Heart left ventricle (tissue), 16 donors: ENCODE measurements at regions not wholly inside any gene's neighbourhood (a gene's known extent, or its start where the extent isn't known, plus 50 kb on each side); places are given as distances from the start of the nearest gene placed in this dataset.

Source experiments
- ATAC-seq, 4 donors: fragments of 200-7000 bp; cut with Tn5 transposase; one replicate each; pipeline ENCODE4 v1.9.1; 2020 to 2022; ENCODE audit warnings: moderate library complexity in 4 of 4, mild to moderate bottlenecking in 3 of 4, moderate number of reproducible peaks in 1 of 4
- DNase-seq, 5 donors: peaks; one replicate each; pipeline ENCODE4 v3.0.0-alpha.2; 2020
- H3K27ac ChIP-seq, 12 donors: fragments of 200-600 bp; sonication (generic) in 4 of 12; one replicate each; pipeline versions ENCODE4 v1.5.0 to v1.8.0; 2016 to 2022; ENCODE audit warnings: mild to moderate bottlenecking in 2 of 12
- H3K27me3 ChIP-seq, 9 donors: fragments of 200-600 bp; sonication (generic) in 2 of 9; one replicate each; pipeline versions ENCODE4 v1.5.1 to v1.8.0; 2016 to 2022; ENCODE audit warnings: mild to moderate bottlenecking in 3 of 9
- H3K36me3 ChIP-seq, 9 donors: fragments of 200-600 bp; sonication (generic) in 2 of 9; one replicate each; pipeline versions ENCODE4 v1.5.0 to v1.8.0; 2018 to 2022; ENCODE audit warnings: mild to moderate bottlenecking in 2 of 9
- H3K4me1 ChIP-seq, 12 donors: fragments of 200-600 bp; sonication (generic) in 4 of 12; one replicate each; pipeline versions ENCODE4 v1.5.0 to v1.8.0; 2016 to 2022; ENCODE audit warnings: mild to moderate bottlenecking in 3 of 12
- H3K4me3 ChIP-seq, 12 donors: fragments of 200-600 bp; sonication (generic) in 4 of 12; one replicate each; pipeline versions ENCODE4 v1.5.0 to v1.8.0; 2017 to 2022; ENCODE audit warnings: mild to moderate bottlenecking in 9 of 12, moderate library complexity in 4 of 12
- H3K9me3 ChIP-seq, 12 donors: fragments of 200-600 bp; sonication (generic) in 4 of 12; one replicate each; pipeline versions ENCODE4 v1.5.0 to v1.8.0; 2016 to 2022; ENCODE audit warnings: mild to moderate bottlenecking in 1 of 12
- POLR2A ChIP-seq, 2 donors: fragments of 450-650 bp; IDR thresholded peaks; one replicate each; pipeline ENCODE4 v1.6.1; 2017; ENCODE audit warnings: antibody characterized with exemption in 2 of 2, mild to moderate bottlenecking in 2 of 2, moderate library complexity in 2 of 2
- WGBS, 4 donors: extraction: QIAGEN DNeasy Blood & Tissue Kit in 2 of 4; methylation state at CpG; one replicate each; pipeline versions ENCODE4 v1.1.5 to v1.1.7; 2013 to 2018; 5-methylcytosine and 5-hydroxymethylcytosine counted together
- intact Hi-C, 10 donors: fragments of 100-400 bp; cut with DNase I; formaldehyde crosslinking; loops; one replicate each; pipeline versions ENCODE4 v1.11.1 to v1.14.2; 2022
- TF ChIP-seq, protein P1 (sequence below), 12 donors: fragments of 200-600 bp; sonication (generic) in 4 of 12; IDR thresholded peaks; one replicate each; pipeline versions ENCODE4 v1.5.0 to v1.8.0; 2018 to 2022; ENCODE audit warnings: antibody characterized with exemption in 12 of 12, mild to moderate bottlenecking in 5 of 12
- donor health status: ischemic (EF 13 %, LVEDD 7.1; RV severe dilation, severe dysfunction).
- donor health status: healthy with polysubstance abuse.
- donor health status: DM: no; HTN: yes; CAD: no.
- donor health status: DM: no; HTN: no; CAD: no.
- donor health status: ischemic (EF 25% LVEDD 6.9; RV normal size, moderate dysfunction).
- donor health status: ischemic (EF 25% LVEDD 5.7; RV mildly dilated, moderate dysfunction).
- donor health status: healthy.
- donor health status: DM: yes; HTN: yes; CAD: no.
- donor health status: ischemic (EF 35%, LVEDD 5.7; RV mildly dilated, moderate dysfunction).
- donor health status: nonischemic (EF 11% LVEDD 7.7; RV severe dilation, severe dysfunction).
- donor health status: DM: yes; HTN: yes; CAD: no.
- donor health status: PGD.
- donor health status: ischemic (EF 29% LVEDD 5.4; RV normal size, mild dysfunction).
- donor health status: nonischemic (EF 23%, LVEDD 6.1; RV moderate dilation, normal function).

GRCh38 chr5:4180703-4181102, 585.1 kb downstream of the IRX1 start:
- Histone ChIP-seq H3K27ac (no peak overlapping the region), H3K4me1 (no peaks in the 10 kb centered on the region), H3K27me3 (no peaks in the 10 kb centered on the region), H3K9me3 (peaks cover 0 to 34% (median 9%) of the 10 kb centered on the region in 12 donors), H3K4me3 (no peak overlapping the region), H3K36me3 (no peaks in the 10 kb centered on the region)
- intact Hi-C loops = no loop called here
- 74 to 87% (median 83%) methylated on average over 5 of the region's 5 CpGs for WGBS, 4 donors
- ATAC-seq = no peak
- DNase-seq = no peak
- no peak for TF ChIP-seq POLR2A (IDR thresholded peaks at IDR 0.05)
- TF ChIP-seq, protein P1, sequence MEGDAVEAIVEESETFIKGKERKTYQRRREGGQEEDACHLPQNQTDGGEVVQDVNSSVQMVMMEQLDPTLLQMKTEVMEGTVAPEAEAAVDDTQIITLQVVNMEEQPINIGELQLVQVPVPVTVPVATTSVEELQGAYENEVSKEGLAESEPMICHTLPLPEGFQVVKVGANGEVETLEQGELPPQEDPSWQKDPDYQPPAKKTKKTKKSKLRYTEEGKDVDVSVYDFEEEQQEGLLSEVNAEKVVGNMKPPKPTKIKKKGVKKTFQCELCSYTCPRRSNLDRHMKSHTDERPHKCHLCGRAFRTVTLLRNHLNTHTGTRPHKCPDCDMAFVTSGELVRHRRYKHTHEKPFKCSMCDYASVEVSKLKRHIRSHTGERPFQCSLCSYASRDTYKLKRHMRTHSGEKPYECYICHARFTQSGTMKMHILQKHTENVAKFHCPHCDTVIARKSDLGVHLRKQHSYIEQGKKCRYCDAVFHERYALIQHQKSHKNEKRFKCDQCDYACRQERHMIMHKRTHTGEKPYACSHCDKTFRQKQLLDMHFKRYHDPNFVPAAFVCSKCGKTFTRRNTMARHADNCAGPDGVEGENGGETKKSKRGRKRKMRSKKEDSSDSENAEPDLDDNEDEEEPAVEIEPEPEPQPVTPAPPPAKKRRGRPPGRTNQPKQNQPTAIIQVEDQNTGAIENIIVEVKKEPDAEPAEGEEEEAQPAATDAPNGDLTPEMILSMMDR (IDR thresholded peaks at IDR 0.05) = no peak

- Histone ChIP-seq H3K4me3 (no peak overlapping the region), H3K9me3 (peaks cover 0 to 27% (median 8%) of the 10 kb centered on the region in 12 donors), H3K27ac (no peak overlapping the region), H3K4me1 (no peaks in the 10 kb centered on the region), H3K27me3 (no peaks in the 10 kb centered on the region), H3K36me3 (no peaks in the 10 kb centered on the region)
- TF ChIP-seq, protein P1 (IDR thresholded peaks at IDR 0.05) = no peak
- TF ChIP-seq POLR2A (IDR thresholded peaks at IDR 0.05) = no peak
- ATAC-seq (no peak), DNase-seq (no peak)
- 83 to 96% (median 90%) methylated on average over 5 of the region's 5 CpGs for WGBS, 4 donors
- intact Hi-C loops = no loop called here
These were observed 586.5 kb downstream of the IRX1 start for GRCh38 chr5:4182144-4182543.

DNA sequence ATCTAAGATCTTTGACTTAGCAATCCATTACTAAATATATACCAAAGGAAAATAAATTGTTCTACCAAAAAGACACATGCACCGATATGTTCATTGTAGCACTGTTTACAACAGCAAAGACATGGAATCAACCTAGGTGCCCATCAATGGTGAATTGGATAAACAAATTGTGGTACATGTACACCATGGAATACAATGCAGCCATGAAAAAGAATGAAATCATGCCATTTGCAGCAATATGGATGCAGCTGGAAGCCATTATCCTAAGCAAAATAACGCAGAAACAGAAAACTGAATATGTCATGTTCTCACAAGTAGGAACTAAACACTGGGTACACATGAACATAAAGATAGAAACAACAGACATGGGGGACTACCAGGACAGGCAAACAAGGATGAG, 589.5 kb downstream of the IRX1 start:
- ATAC-seq (no peak), DNase-seq (no peak)
- 81 to 87% (median 86%) methylated on average over 2 of the region's 2 CpGs for WGBS, 4 donors
- TF ChIP-seq POLR2A (IDR thresholded peaks at IDR 0.05) = no peak
- TF ChIP-seq, protein P1 (IDR thresholded peaks at IDR 0.05) = no peak
- peaks cover 0 to 26% (median 7%) of the 10 kb centered on the region in 12 donors for H3K9me3 ChIP-seq
- intact Hi-C loops = no loop called here
- no peaks in the 10 kb centered on the region for H3K4me1 ChIP-seq
- no peak overlapping the region for H3K27ac ChIP-seq
- H3K4me3 ChIP-seq = no peak overlapping the region
- no peaks in the 10 kb centered on the region for H3K27me3 ChIP-seq
- H3K36me3 ChIP-seq = no peaks in the 10 kb centered on the region

GRCh38 chr5:4188704-4189103, 593.1 kb downstream of the IRX1 start:
- peaks cover 0 to 20% (median 6%) of the 10 kb centered on the region in 12 donors for H3K9me3 ChIP-seq
- no peaks in the 10 kb centered on the region for H3K4me1 ChIP-seq
- H3K27me3 ChIP-seq = no peaks in the 10 kb centered on the region
- DNase-seq (no peak), ATAC-seq (no peak)
- H3K27ac ChIP-seq = no peak overlapping the region
- H3K4me3 ChIP-seq = no peak overlapping the region
- no peak for TF ChIP-seq POLR2A (IDR thresholded peaks at IDR 0.05)
- TF ChIP-seq, protein P1 (IDR thresholded peaks at IDR 0.05) = no peak
- no peaks in the 10 kb centered on the region for H3K36me3 ChIP-seq
- intact Hi-C loops = no loop called here
- WGBS, 4 donors = 85 to 93% (median 88%) methylated on average over 4 of the region's 4 CpGs
